ENCODE measurements at regions not wholly inside any gene's neighbourhood (a gene's known extent, or its start where the extent isn't known, plus 50 kb on each side); places are given as distances from the start of the nearest gene placed in this dataset.

- no peak for DNase-seq
These were observed 136.3 kb upstream of the TMEM72 start for GRCh38 chr10:44774676-44775401.

- DNase-seq: no peak
These were observed 135.8 kb upstream of the TMEM72 start for GRCh38 chr10:44775402-44775741.

- no peak for DNase-seq
These were observed 135.0 kb upstream of the TMEM72 start for GRCh38 chr10:44776181-44776580.

- peak in 26 of 58 donors; percentile 6 to 65 (median 18) for DNase-seq
These were observed 131.6 kb upstream of the TMEM72 start for GRCh38 chr10:44779511-44779910.

GRCh38 chr10:44780426-44780825, 130.7 kb upstream of the TMEM72 start:
- DNase-seq: peak in 6 of 58 donors; percentile 10 to 71 (median 22)

GRCh38 chr10:44781131-44781530, 130.0 kb upstream of the TMEM72 start:
- no peak for DNase-seq

- peak in 18 of 58 donors; percentile 6 to 65 (median 30) for DNase-seq
These were observed 124.8 kb upstream of the TMEM72 start for GRCh38 chr10:44786286-44786850.

- DNase-seq: no peak
These were observed 123.6 kb upstream of the TMEM72 start for GRCh38 chr10:44787480-44788075.

GRCh38 chr10:44788147-44789129, 122.7 kb upstream of the TMEM72 start:
- DNase-seq: no peak

- no peak for DNase-seq
These were observed 118.9 kb upstream of the TMEM72 start for GRCh38 chr10:44792119-44792775.

- DNase-seq: no peak
These were observed 111.2 kb upstream of the TMEM72 start for GRCh38 chr10:44799966-44800365.

GRCh38 chr10:44801383-44802327, 109.5 kb upstream of the TMEM72 start:
- peak in 25 of 58 donors; percentile 4 to 75 (median 18) for DNase-seq

GRCh38 chr10:44803862-44804261, 107.3 kb upstream of the TMEM72 start:
- DNase-seq: no peak

- no peak for DNase-seq
These were observed 106.5 kb upstream of the TMEM72 start for GRCh38 chr10:44804661-44805060.

GRCh38 chr10:44805466-44806210, 105.5 kb upstream of the TMEM72 start:
- DNase-seq: no peak

GRCh38 chr10:44806950-44807349, 104.2 kb upstream of the TMEM72 start:
- DNase-seq: no peak

- no peak for DNase-seq
These were observed 103.7 kb upstream of the TMEM72 start for GRCh38 chr10:44807451-44807850.

- no peak for DNase-seq
These were observed 101.5 kb upstream of the TMEM72 start for GRCh38 chr10:44809647-44810046.

GRCh38 chr10:44811072-44811471, 100.1 kb upstream of the TMEM72 start:
- no peak for DNase-seq

Measured in anterior cingulate cortex (tissue), 58 donors.